ENCODE measurements at regions not wholly inside any gene's neighbourhood (a gene's known extent, or its start where the extent isn't known, plus 50 kb on each side); places are given as distances from the start of the nearest gene placed in this dataset.

GRCh38 chr7:436367-437128 lies 83.1 kb downstream of the PDGFA start:
- no peak for DNase-seq (ENCODE audit: low read depth in 4 of 4, low spot score in 2 of 4)

- DNase-seq (ENCODE audit: low read depth in 4 of 4, low spot score in 2 of 4), result no peak
Observed at GRCh38 chr7:437329-438251, 82.1 kb downstream of the PDGFA start.

GRCh38 chr7:438361-438760 lies 81.3 kb downstream of the PDGFA start:
- DNase-seq (ENCODE audit: low read depth in 4 of 4, low spot score in 2 of 4), result no peak

- DNase-seq (ENCODE audit: low read depth in 4 of 4, low spot score in 2 of 4), result no peak
Observed at GRCh38 chr7:438916-439315, 80.7 kb downstream of the PDGFA start.

- no peak for DNase-seq (ENCODE audit: low read depth in 4 of 4, low spot score in 2 of 4)
Observed at GRCh38 chr7:440059-440749, 79.4 kb downstream of the PDGFA start.

GRCh38 chr7:441684-442421 lies 77.8 kb downstream of the PDGFA start:
- DNase-seq (ENCODE audit: low read depth in 4 of 4, low spot score in 2 of 4), result no peak

GRCh38 chr7:442457-442856 lies 77.2 kb downstream of the PDGFA start:
- no peak for DNase-seq (ENCODE audit: low read depth in 4 of 4, low spot score in 2 of 4)

GRCh38 chr7:443279-443833 lies 76.3 kb downstream of the PDGFA start:
- no peak for DNase-seq (ENCODE audit: low read depth in 4 of 4, low spot score in 2 of 4)

- no peak for DNase-seq (ENCODE audit: low read depth in 4 of 4, low spot score in 2 of 4)
Observed at GRCh38 chr7:444606-445005, 75.0 kb downstream of the PDGFA start.

GRCh38 chr7:445020-445419 lies 74.6 kb downstream of the PDGFA start:
- no peak for DNase-seq (ENCODE audit: low read depth in 4 of 4, low spot score in 2 of 4)

GRCh38 chr7:445563-446288 lies 73.9 kb downstream of the PDGFA start:
- no peak for DNase-seq (ENCODE audit: low read depth in 4 of 4, low spot score in 2 of 4)

- no peak for DNase-seq (ENCODE audit: low read depth in 4 of 4, low spot score in 2 of 4)
Observed at GRCh38 chr7:446289-446935, 73.2 kb downstream of the PDGFA start.

Measured in left renal cortex interstitium (tissue), 4 donors.